HG02943 (cell line): ENCODE measurements at regions not wholly inside any gene's neighbourhood (a gene's known extent, or its start where the extent isn't known, plus 50 kb on each side); places are given as distances from the start of the nearest gene placed in this dataset.

Source experiments
- ATAC-seq: cut with Tn5 transposase; IDR thresholded peaks from one replicate; pipeline ENCODE4 v1.9.1; 2021; ENCODE audit warnings: mild to moderate bottlenecking, low read depth, moderate library complexity; ENCODE audit not compliant: unreplicated experiment

GRCh38 chr13:31050486-31051400, 111.0 kb downstream of the HSPH1 start:
- ATAC-seq = no peak

- no peak for ATAC-seq
Observed at GRCh38 chr13:31049833-31050232, 111.9 kb downstream of the HSPH1 start.

GRCh38 chr13:31049083-31049482, 112.6 kb downstream of the HSPH1 start:
- ATAC-seq = no peak

- no peak for ATAC-seq
Observed at GRCh38 chr13:31048521-31048920, 113.2 kb downstream of the HSPH1 start.

- ATAC-seq = no peak
Observed at GRCh38 chr13:31046711-31047279, 114.3 kb downstream of the TEX26 start.

- ATAC-seq = no peak
Observed at GRCh38 chr13:31045286-31046081, 113.0 kb downstream of the TEX26 start.

- peak; percentile 79 for ATAC-seq
Observed at GRCh38 chr13:31044364-31045285, 112.2 kb downstream of the TEX26 start.

GRCh38 chr13:31043957-31044356, 111.5 kb downstream of the TEX26 start:
- ATAC-seq = no peak

GRCh38 chr13:31042481-31043165, 110.2 kb downstream of the TEX26 start:
- ATAC-seq = no peak

- ATAC-seq = no peak
Observed at GRCh38 chr13:31042049-31042448, 109.6 kb downstream of the TEX26 start.

- ATAC-seq = peak; percentile 64
Observed at GRCh38 chr13:31038834-31039552, 106.5 kb downstream of the TEX26 start.

GRCh38 chr13:31037874-31038500, 105.5 kb downstream of the TEX26 start:
- no peak for ATAC-seq

- ATAC-seq = no peak
Observed at GRCh38 chr13:31036731-31037695, 104.6 kb downstream of the TEX26 start.

- ATAC-seq = no peak
Observed at GRCh38 chr13:31035185-31035965, 102.9 kb downstream of the TEX26 start.

- ATAC-seq = no peak
Observed at GRCh38 chr13:31032528-31033113, 100.2 kb downstream of the TEX26 start.

- no peak for ATAC-seq
Observed at GRCh38 chr13:31031482-31031881, 99.0 kb downstream of the TEX26 start.
